ENCODE measurements at regions not wholly inside any gene's neighbourhood (a gene's known extent, or its start where the extent isn't known, plus 50 kb on each side); places are given as distances from the start of the nearest gene placed in this dataset.

- Histone ChIP-seq H2AFZ (ENCODE audit: low read depth, low read length, poor library complexity, severe bottlenecking) (no peak overlapping the region), H3K36me3 (ENCODE audit: control insufficient read depth in 1 of 2, insufficient read depth in 2 of 2, low read length in 2 of 2) (no peaks in the 10 kb centered on the region), H3K27ac (ENCODE audit: low read depth, low read length) (no peak overlapping the region), H3K4me3 (replicated peaks in 1 of 2; ENCODE audit: low read depth in 1 of 2, low read length in 2 of 2) (no peak overlapping the region), H4K20me1 (ENCODE audit: insufficient read depth) (no peaks in the 10 kb centered on the region), H3K27me3 (ENCODE audit: insufficient read depth, low read length) (no peaks in the 10 kb centered on the region), H3K9me3 (ENCODE audit: control insufficient read depth in 1 of 2, insufficient read depth in 1 of 2, low read depth in 1 of 2, low read length in 2 of 2) (no peaks in the 10 kb centered on the region), H3K4me1 (ENCODE audit: control insufficient read depth in 1 of 2, insufficient read depth in 2 of 2, low read length in 2 of 2) (no peaks in the 10 kb centered on the region; a peak in 1 of 4 replicates), H3K9ac (ENCODE audit: low read length) (no peak overlapping the region), H3K9me2 (ENCODE audit: insufficient read depth) (no peaks in the 10 kb centered on the region), H3K79me2 (ENCODE audit: insufficient read depth, low read length) (no peaks in the 10 kb centered on the region), H3K4me2 (ENCODE audit: low read length) (no peak overlapping the region)
- no peak for TF ChIP-seq CEBPB (IDR thresholded peaks at IDR 0.05; ENCODE audit: low read depth)
- no peak for TF ChIP-seq YY1 (IDR thresholded peaks at IDR 0.05; ENCODE audit: extremely low read depth, insufficient replicate concordance, low read depth, low read length)
- TF ChIP-seq JUND (IDR thresholded peaks at IDR 0.05), result no peak
- no peak for TF ChIP-seq REST (IDR thresholded peaks at IDR 0.05; ENCODE audit: low read depth)
- no peak for TF ChIP-seq TCF7L2 (IDR thresholded peaks at IDR 0.05; ENCODE audit: borderline replicate concordance, extremely low read depth, insufficient read depth, insufficient read length)
- TF ChIP-seq ZFX (IDR thresholded peaks at IDR 0.05), result no peak
- TF ChIP-seq CBX3 (IDR thresholded peaks at IDR 0.05; ENCODE audit: low read depth), result no peak
- TF ChIP-seq FOSL1 (IDR thresholded peaks at IDR 0.05; ENCODE audit: low read depth), result no peak
- no peak for TF ChIP-seq ZNF274 (IDR thresholded peaks at IDR 0.05; ENCODE audit: low read depth, low read length)
- TF ChIP-seq EZH2phosphoT487 (IDR thresholded peaks at IDR 0.05; ENCODE audit: borderline replicate concordance), result no peak
- TF ChIP-seq SIN3A (IDR thresholded peaks at IDR 0.05; ENCODE audit: low read depth), result no peak
- no peak for TF ChIP-seq POLR2A (IDR thresholded peaks at IDR 0.05; ENCODE audit: borderline replicate concordance, extremely low read depth, insufficient read depth, insufficient read length)
- no peak for TF ChIP-seq POLR2AphosphoS5 (IDR thresholded peaks at IDR 0.05; ENCODE audit: low read depth, low read length)
- TF ChIP-seq ATF3 (IDR thresholded peaks at IDR 0.05), result no peak
- no peak for TF ChIP-seq EGR1 (IDR thresholded peaks at IDR 0.05; ENCODE audit: low read depth)
- TF ChIP-seq RAD21 (IDR thresholded peaks at IDR 0.05; ENCODE audit: low read depth), result no peak
- TF ChIP-seq MAX (IDR thresholded peaks at IDR 0.05), result no peak
- no peak for TF ChIP-seq EZH2 (IDR thresholded peaks at IDR 0.05)
- no peak for TF ChIP-seq ELF1 (IDR thresholded peaks at IDR 0.05; ENCODE audit: borderline replicate concordance, low read depth)
- no peak for TF ChIP-seq SP1 (IDR thresholded peaks at IDR 0.05; ENCODE audit: low read depth)
- intact Hi-C loops (cut with micrococcal nuclease), result loop anchor here (10.0 kb wide), 1 partner anchor 249 kb away; no protein-coding TSS in a partner anchor
- POLR2A ChIA-PET, result no interaction called here
- no TSS peak for BruUV-seq (replicated peaks)
- ATAC-seq (no peak), DNase-seq (ENCODE audit: low read depth, low spot score) (no peak)
- CTCF ChIA-PET, result no interaction called here
- RAD21 ChIA-PET (ENCODE audit: low non-redundant PET in 1 of 2, low total read pairs in 2 of 2, uncharacterized antibody in 2 of 2, unreplicated experiment in 2 of 2), result no interaction called here
Observed at GRCh38 chr2:207233731-207234130, 68.0 kb upstream of the KLF7 start.
